ENCODE measurements at regions not wholly inside any gene's neighbourhood (a gene's known extent, or its start where the extent isn't known, plus 50 kb on each side); places are given as distances from the start of the nearest gene placed in this dataset.

- Histone ChIP-seq H4K20me1 (ENCODE audit: low read depth, low read length) (no peaks in the 10 kb centered on the region), H3K4me2 (ENCODE audit: low read depth, low read length, poor library complexity, severe bottlenecking) (no peak overlapping the region), H2AFZ (ENCODE audit: low read depth, low read length, severe bottlenecking) (no peak overlapping the region), H3K4me3 (ENCODE audit: insufficient read depth, low read length, poor library complexity, severe bottlenecking) (no peak overlapping the region), H3F3A (ENCODE audit: insufficient read depth) (no peaks in the 10 kb centered on the region), H3K36me3 (ENCODE audit: low read length) (no peaks in the 10 kb centered on the region), H3K9me3 (ENCODE audit: insufficient read depth, low read length) (no peaks in the 10 kb centered on the region), H3K9me2 (replicated peaks; ENCODE audit: insufficient read depth, low read length) (no peaks in the 10 kb centered on the region), H3K79me2 (ENCODE audit: insufficient read depth, low read length) (no peaks in the 10 kb centered on the region), H3K9ac (ENCODE audit: low read length) (no peak overlapping the region), H3K27ac (ENCODE audit: low read depth, low read length) (no peak overlapping the region), H3K27me3 (ENCODE audit: low read length) (no peaks in the 10 kb centered on the region)
- TF ChIP-seq, protein P1, sequence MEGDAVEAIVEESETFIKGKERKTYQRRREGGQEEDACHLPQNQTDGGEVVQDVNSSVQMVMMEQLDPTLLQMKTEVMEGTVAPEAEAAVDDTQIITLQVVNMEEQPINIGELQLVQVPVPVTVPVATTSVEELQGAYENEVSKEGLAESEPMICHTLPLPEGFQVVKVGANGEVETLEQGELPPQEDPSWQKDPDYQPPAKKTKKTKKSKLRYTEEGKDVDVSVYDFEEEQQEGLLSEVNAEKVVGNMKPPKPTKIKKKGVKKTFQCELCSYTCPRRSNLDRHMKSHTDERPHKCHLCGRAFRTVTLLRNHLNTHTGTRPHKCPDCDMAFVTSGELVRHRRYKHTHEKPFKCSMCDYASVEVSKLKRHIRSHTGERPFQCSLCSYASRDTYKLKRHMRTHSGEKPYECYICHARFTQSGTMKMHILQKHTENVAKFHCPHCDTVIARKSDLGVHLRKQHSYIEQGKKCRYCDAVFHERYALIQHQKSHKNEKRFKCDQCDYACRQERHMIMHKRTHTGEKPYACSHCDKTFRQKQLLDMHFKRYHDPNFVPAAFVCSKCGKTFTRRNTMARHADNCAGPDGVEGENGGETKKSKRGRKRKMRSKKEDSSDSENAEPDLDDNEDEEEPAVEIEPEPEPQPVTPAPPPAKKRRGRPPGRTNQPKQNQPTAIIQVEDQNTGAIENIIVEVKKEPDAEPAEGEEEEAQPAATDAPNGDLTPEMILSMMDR (IDR thresholded peaks at IDR 0.05; ENCODE audit: insufficient read depth, low read length, poor library complexity, severe bottlenecking) = no peak
- no peak for TF ChIP-seq EZH2phosphoT487 (conservative IDR thresholded peaks at IDR 0.05; ENCODE audit: low read length)
Observed at GRCh38 chr2:59786684-59787083, 766.8 kb downstream of the BCL11A start.

DNA sequence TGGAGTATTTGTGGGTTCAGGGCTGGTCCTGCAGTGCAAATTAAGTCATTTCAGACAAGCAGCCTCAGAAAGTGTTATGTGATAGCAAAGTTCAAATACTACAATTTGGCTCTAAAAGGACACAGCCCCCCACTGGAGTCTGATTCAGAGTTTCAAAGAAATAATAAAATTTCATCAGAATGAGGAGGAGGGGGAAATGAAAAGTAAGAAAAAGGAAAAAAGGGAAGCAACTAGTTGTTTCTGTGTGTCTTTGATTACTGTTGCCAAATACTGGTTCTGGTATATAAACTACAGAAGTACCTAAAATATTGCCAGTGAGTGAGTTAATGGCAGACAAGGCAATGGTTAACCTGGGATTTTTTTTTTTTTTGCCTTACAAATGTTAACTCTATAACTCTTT is 773.9 kb downstream of the BCL11A start:
- no peaks in the 10 kb centered on the region for H3K9me3 ChIP-seq (ENCODE audit: insufficient read depth, low read length)
- H3K27me3 ChIP-seq (ENCODE audit: low read length) = no peaks in the 10 kb centered on the region
- H4K20me1 ChIP-seq (ENCODE audit: low read depth, low read length) = no peaks in the 10 kb centered on the region
- no peak for TF ChIP-seq EZH2phosphoT487 (conservative IDR thresholded peaks at IDR 0.05; ENCODE audit: low read length)
- TF ChIP-seq, protein P1 (IDR thresholded peaks at IDR 0.05; ENCODE audit: insufficient read depth, low read length, poor library complexity, severe bottlenecking) = no peak
- H3F3A ChIP-seq (ENCODE audit: insufficient read depth) = no peaks in the 10 kb centered on the region
- H3K27ac ChIP-seq (ENCODE audit: low read depth, low read length) = no peak overlapping the region
- H3K79me2 ChIP-seq (ENCODE audit: insufficient read depth, low read length) = no peaks in the 10 kb centered on the region
- H3K9ac ChIP-seq (ENCODE audit: low read length) = no peak overlapping the region
- no peaks in the 10 kb centered on the region for H3K36me3 ChIP-seq (ENCODE audit: low read length)
- no peak overlapping the region for H2AFZ ChIP-seq (ENCODE audit: low read depth, low read length, severe bottlenecking)
- no peaks in the 10 kb centered on the region for H3K9me2 ChIP-seq (replicated peaks; ENCODE audit: insufficient read depth, low read length)
- no peak overlapping the region for H3K4me2 ChIP-seq (ENCODE audit: low read depth, low read length, poor library complexity, severe bottlenecking)
- no peak overlapping the region for H3K4me3 ChIP-seq (ENCODE audit: insufficient read depth, low read length, poor library complexity, severe bottlenecking)

DNA sequence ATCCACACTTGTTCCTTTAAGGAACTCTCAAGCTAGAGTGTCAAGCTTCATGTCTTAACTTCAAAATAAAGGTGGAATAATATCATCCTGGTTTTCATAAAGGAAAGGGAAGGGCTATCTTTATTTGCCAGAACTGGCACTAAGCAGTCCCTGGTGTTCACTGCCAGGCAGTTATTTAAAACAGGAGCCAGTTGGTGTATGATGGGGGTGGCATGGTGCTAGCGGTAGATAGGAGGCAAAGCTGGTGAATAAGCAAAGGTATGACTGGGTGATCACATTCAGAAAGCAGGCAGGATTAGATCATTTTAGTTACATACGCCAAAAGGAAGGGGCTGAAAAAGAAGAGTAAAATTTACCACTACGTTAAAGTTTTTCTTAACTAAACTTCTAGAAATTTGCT is 776.3 kb downstream of the BCL11A start:
- no peak overlapping the region for H3K9ac ChIP-seq (ENCODE audit: low read length)
- no peaks in the 10 kb centered on the region for H4K20me1 ChIP-seq (ENCODE audit: low read depth, low read length)
- TF ChIP-seq, protein P1 (IDR thresholded peaks at IDR 0.05; ENCODE audit: insufficient read depth, low read length, poor library complexity, severe bottlenecking) = no peak
- no peak for TF ChIP-seq EZH2phosphoT487 (conservative IDR thresholded peaks at IDR 0.05; ENCODE audit: low read length)
- no peaks in the 10 kb centered on the region for H3K27me3 ChIP-seq (ENCODE audit: low read length)
- no peaks in the 10 kb centered on the region for H3F3A ChIP-seq (ENCODE audit: insufficient read depth)
- no peaks in the 10 kb centered on the region for H3K79me2 ChIP-seq (ENCODE audit: insufficient read depth, low read length)
- no peak overlapping the region for H2AFZ ChIP-seq (ENCODE audit: low read depth, low read length, severe bottlenecking)
- no peak overlapping the region for H3K27ac ChIP-seq (ENCODE audit: low read depth, low read length)
- H3K4me3 ChIP-seq (ENCODE audit: insufficient read depth, low read length, poor library complexity, severe bottlenecking) = no peak overlapping the region
- H3K9me2 ChIP-seq (replicated peaks; ENCODE audit: insufficient read depth, low read length) = no peaks in the 10 kb centered on the region
- no peak overlapping the region for H3K4me2 ChIP-seq (ENCODE audit: low read depth, low read length, poor library complexity, severe bottlenecking)
- no peaks in the 10 kb centered on the region for H3K36me3 ChIP-seq (ENCODE audit: low read length)
- H3K9me3 ChIP-seq (ENCODE audit: insufficient read depth, low read length) = no peaks in the 10 kb centered on the region

- Histone ChIP-seq H2AFZ (ENCODE audit: low read depth, low read length, severe bottlenecking) (no peak overlapping the region), H3K9me2 (replicated peaks; ENCODE audit: insufficient read depth, low read length) (no peaks in the 10 kb centered on the region), H3K9ac (ENCODE audit: low read length) (no peak overlapping the region), H3K36me3 (ENCODE audit: low read length) (no peaks in the 10 kb centered on the region), H3K79me2 (ENCODE audit: insufficient read depth, low read length) (no peaks in the 10 kb centered on the region), H3K27me3 (ENCODE audit: low read length) (no peaks in the 10 kb centered on the region), H3K9me3 (ENCODE audit: insufficient read depth, low read length) (no peaks in the 10 kb centered on the region), H3K4me3 (ENCODE audit: insufficient read depth, low read length, poor library complexity, severe bottlenecking) (no peak overlapping the region), H3F3A (ENCODE audit: insufficient read depth) (no peaks in the 10 kb centered on the region), H3K27ac (ENCODE audit: low read depth, low read length) (no peak overlapping the region), H4K20me1 (ENCODE audit: low read depth, low read length) (no peaks in the 10 kb centered on the region), H3K4me2 (ENCODE audit: low read depth, low read length, poor library complexity, severe bottlenecking) (no peak overlapping the region)
- TF ChIP-seq EZH2phosphoT487 (conservative IDR thresholded peaks at IDR 0.05; ENCODE audit: low read length) = no peak
Observed at GRCh38 chr2:59776726-59777008, 776.8 kb downstream of the BCL11A start.
